H1 (cell line): ENCODE measurements at regions not wholly inside any gene's neighbourhood (a gene's known extent, or its start where the extent isn't known, plus 50 kb on each side); places are given as distances from the start of the nearest gene placed in this dataset.

ENCODE experiments used
- CTCF ChIA-PET: fragments of 300-600 bp; sonication (Branson Sonifier 250); formaldehyde crosslinking; loops from one replicate; lab custom pipeline; 2021; ENCODE audit not compliant: partially characterized antibody; lab: Charles Lee
- POLR2A ChIA-PET: fragments of 300-600 bp; sonication (Branson Sonifier 250); formaldehyde crosslinking; loops from one replicate; lab custom pipeline; 2021; ENCODE audit warnings: inconsistent platforms; ENCODE audit not compliant: partially characterized antibody; lab: Charles Lee
- DNase-seq, 2 experiments: peaks; one replicate each; pipeline versions ENCODE4 v3.0.0 to v3.0.0-alpha.2; 2010 to 2022; ENCODE audit warnings: low spot score in 2 of 2, low read depth in 1 of 2, mixed read lengths in 1 of 2
- FAIRE-seq: peaks from 2 replicates; lab custom pipeline; 2011; peaks lifted over from hg19 to GRCh38; lab: Jason Lieb, UNC
- H2AFZ ChIP-seq: 2 replicates; pipeline ENCODE4 v1.8.1; 2012; ENCODE audit warnings: low read length, inconsistent platforms
- H2AK5ac ChIP-seq: 2 replicates; pipeline ENCODE4 v1.6.1; 2013; ENCODE audit warnings: low read depth, low read length
- H2BK120ac ChIP-seq: replicated peaks from 2 replicates; pipeline ENCODE3; 2013; ENCODE audit warnings: low read depth, low read length, inconsistent platforms
- H2BK12ac ChIP-seq: 2 replicates; pipeline ENCODE4 v1.6.1; 2013; ENCODE audit warnings: low read depth, low read length
- H2BK15ac ChIP-seq: 2 replicates; pipeline ENCODE4 v1.6.1; 2013; ENCODE audit warnings: low read length
- H2BK20ac ChIP-seq: 2 replicates; pipeline ENCODE4 v1.6.1; 2013; ENCODE audit warnings: low read length
- H2BK5ac ChIP-seq: 2 replicates; pipeline ENCODE4 v1.6.1; 2013; ENCODE audit warnings: low read depth, low read length
- H3K14ac ChIP-seq: 2 replicates; pipeline ENCODE4 v1.6.1; 2013; ENCODE audit warnings: inconsistent platforms; ENCODE audit not compliant: insufficient read length
- H3K18ac ChIP-seq: 2 replicates; pipeline ENCODE4 v1.6.1; 2013; ENCODE audit warnings: low read length; ENCODE audit errors: extremely low read depth
- H3K23ac ChIP-seq: 2 replicates; pipeline ENCODE4 v1.6.1; 2013; ENCODE audit warnings: inconsistent platforms; ENCODE audit not compliant: insufficient read length
- H3K23me2 ChIP-seq: 2 replicates; pipeline ENCODE4 v1.6.1; 2013; ENCODE audit warnings: low read depth, low read length
- H3K27ac ChIP-seq: 2 replicates; pipeline ENCODE4 v1.6.1; 2011; ENCODE audit warnings: low read depth, low read length, inconsistent platforms
- H3K27me3 ChIP-seq, 4 experiments: replicated peaks in 1 of 4; 1 replicate in 1 of 4; 2 replicates in 3 of 4; pipeline versions ENCODE4 v1.6.1 to v1.8.1; 2011 to 2013; ENCODE audit warnings: low read length in 3 of 4, mild to moderate bottlenecking in 3 of 4, inconsistent platforms in 2 of 4, mixed read lengths in 2 of 4, moderate library complexity in 1 of 4; ENCODE audit not compliant: control insufficient read depth in 3 of 4, insufficient read depth in 3 of 4; ENCODE audit errors: extremely low read depth in 1 of 4
- H3K36me3 ChIP-seq, 4 experiments: 2 replicates each; pipeline versions ENCODE4 v1.6.1 to v1.8.1; 2011 to 2013; ENCODE audit warnings: mild to moderate bottlenecking in 4 of 4, low read length in 3 of 4, moderate library complexity in 2 of 4, control low read depth in 1 of 4, inconsistent platforms in 1 of 4; ENCODE audit not compliant: insufficient read depth in 4 of 4, control insufficient read depth in 2 of 4
- H3K4ac ChIP-seq: replicated peaks from 2 replicates; pipeline ENCODE3; 2013; ENCODE audit warnings: low read length, low read depth, mixed read lengths, inconsistent platforms; ENCODE audit not compliant: insufficient read length
- H3K4me1 ChIP-seq, 4 experiments: replicated peaks in 1 of 4; 1 replicate in 1 of 4; 2 replicates in 3 of 4; pipeline versions ENCODE4 v1.6.1 to v1.8.1; 2011 to 2013; ENCODE audit warnings: low read length in 3 of 4, inconsistent platforms in 2 of 4, mixed read lengths in 1 of 4; ENCODE audit not compliant: insufficient read depth in 4 of 4, control insufficient read depth in 3 of 4
- H3K4me2 ChIP-seq, 2 experiments: 2 replicates each; pipeline versions ENCODE4 v1.6.1 to v1.8.1; 2011 to 2013; ENCODE audit warnings: low read depth in 2 of 2, low read length in 2 of 2, control low read depth in 1 of 2, inconsistent platforms in 1 of 2, mild to moderate bottlenecking in 1 of 2; ENCODE audit not compliant: insufficient read depth in 1 of 2
- H3K4me3 ChIP-seq, 4 experiments: fragments of 200-600, 300-600 bp in 1 of 4; sonication (generic), shearing (Covaris generic), sonication (Bioruptor Twin) in 1 of 4; 2 replicates each; pipeline versions ENCODE4 v1.5.1 to v1.8.1; 2011 to 2016; ENCODE audit warnings: low read length in 4 of 4, low read depth in 3 of 4, control low read depth in 2 of 4, inconsistent platforms in 2 of 4, mild to moderate bottlenecking in 2 of 4, mixed read lengths in 1 of 4, moderate library complexity in 1 of 4; ENCODE audit not compliant: insufficient read depth in 2 of 4; ENCODE audit errors: extremely low read depth in 1 of 4
- H3K56ac ChIP-seq: replicated peaks from 2 replicates; pipeline ENCODE3; 2013; ENCODE audit warnings: low read depth, mild to moderate bottlenecking, mixed read lengths, low read length, inconsistent platforms; ENCODE audit not compliant: insufficient read length
- H3K79me1 ChIP-seq: 2 replicates; pipeline ENCODE4 v1.6.1; 2013; ENCODE audit warnings: low read depth, low read length, control low read depth
- H3K79me2 ChIP-seq, 2 experiments: 2 replicates each; pipeline versions ENCODE4 v1.6.1 to v1.8.1; 2012 to 2013; ENCODE audit warnings: low read length in 2 of 2, mild to moderate bottlenecking in 2 of 2, inconsistent platforms in 1 of 2; ENCODE audit not compliant: insufficient read depth in 2 of 2, control insufficient read depth in 1 of 2
- H3K9ac ChIP-seq, 4 experiments: replicated peaks in 1 of 4; 1 replicate in 1 of 4; 2 replicates in 3 of 4; pipeline versions ENCODE4 v1.6.1 to v1.8.1; 2011 to 2013; ENCODE audit warnings: low read depth in 3 of 4, low read length in 3 of 4, control low read depth in 2 of 4, mild to moderate bottlenecking in 2 of 4, moderate library complexity in 2 of 4, inconsistent platforms in 1 of 4; ENCODE audit errors: extremely low read depth in 1 of 4
- H3K9me3 ChIP-seq, 2 experiments: 2 replicates each; pipeline versions ENCODE4 v1.6.1 to v1.8.1; 2012 to 2013; ENCODE audit warnings: mild to moderate bottlenecking in 2 of 2, moderate library complexity in 2 of 2, control low read depth in 1 of 2, inconsistent platforms in 1 of 2, low read depth in 1 of 2, low read length in 1 of 2, mixed read lengths in 1 of 2; ENCODE audit not compliant: insufficient read depth in 2 of 2
- H4K20me1 ChIP-seq, 2 experiments: replicated peaks in 1 of 2; 2 replicates each; pipeline versions ENCODE3 to v1.8.1; 2011 to 2013; ENCODE audit warnings: inconsistent platforms in 2 of 2, low read length in 2 of 2, mild to moderate bottlenecking in 1 of 2; ENCODE audit not compliant: insufficient read depth in 2 of 2, control insufficient read depth in 1 of 2
- H4K5ac ChIP-seq: 2 replicates; pipeline ENCODE4 v1.6.1; 2013; ENCODE audit warnings: low read length, low read depth, mixed read lengths, inconsistent platforms; ENCODE audit not compliant: insufficient read length
- H4K8ac ChIP-seq: 2 replicates; pipeline ENCODE4 v1.8.0; 2013; ENCODE audit warnings: mild to moderate bottlenecking, moderate library complexity, low read length, inconsistent platforms; ENCODE audit not compliant: insufficient read depth; ENCODE audit errors: extremely low read depth
- H4K91ac ChIP-seq: replicated peaks from 2 replicates; pipeline ENCODE3; 2013; ENCODE audit warnings: low read length, mixed read lengths, inconsistent platforms; ENCODE audit not compliant: insufficient read length
- BCL11A ChIP-seq, 2 experiments: IDR thresholded peaks; one replicate each; pipeline ENCODE4 v1.6.1; 2011; ENCODE audit warnings: low read depth in 2 of 2, low read length in 2 of 2, mild to moderate bottlenecking in 2 of 2
- CHD2 ChIP-seq: IDR thresholded peaks from 2 replicates; pipeline ENCODE4 v1.6.1; 2012; ENCODE audit warnings: low read length, improper control_type of control experiment
- GABPA ChIP-seq: IDR thresholded peaks from 2 replicates; pipeline ENCODE4 v1.6.1; 2011; ENCODE audit warnings: mild to moderate bottlenecking, low read length, moderate library complexity, borderline replicate concordance; ENCODE audit not compliant: insufficient read depth
- JUND ChIP-seq: IDR thresholded peaks from 2 replicates; pipeline ENCODE4 v1.6.1; 2011; ENCODE audit warnings: mild to moderate bottlenecking, improper control_type of control experiment, low read length
- KDM4A ChIP-seq: IDR thresholded peaks from one replicate; pipeline ENCODE4 v1.7.1; 2012; ENCODE audit warnings: low read depth, mild to moderate bottlenecking, moderate library complexity, low read length, inconsistent platforms; ENCODE audit not compliant: severe bottlenecking
- KDM5A ChIP-seq: fragments of 200-600 bp; IDR thresholded peaks from 2 replicates; pipeline ENCODE4 v1.7.1; 2012; ENCODE audit warnings: mild to moderate bottlenecking, low read length, inconsistent platforms, mixed read lengths
- RXRA ChIP-seq: IDR thresholded peaks from 2 replicates; pipeline ENCODE4 v1.6.1; 2011; ENCODE audit warnings: low read depth, mild to moderate bottlenecking, low read length, moderate library complexity; ENCODE audit not compliant: insufficient read depth
- SIRT6 ChIP-seq: IDR thresholded peaks from one replicate; pipeline ENCODE4 v1.7.1; 2012; ENCODE audit warnings: low read length, inconsistent platforms
- SP1 ChIP-seq: IDR thresholded peaks from 2 replicates; pipeline ENCODE4 v1.6.1; 2011; ENCODE audit warnings: low read depth, low read length
- ZNF274 ChIP-seq: IDR thresholded peaks from 2 replicates; pipeline ENCODE4 v1.7.0; 2012; ENCODE audit warnings: low read length, borderline replicate concordance; ENCODE audit errors: extremely low read depth
- WGBS, 2 experiments: shearing (Covaris generic) in 1 of 2; methylation state at CpG; one replicate each; pipeline versions ENCODE4 v1.1.6 to v1.1.7; 2013 to 2015; ENCODE audit warnings: low lambda C conversion rate in 2 of 2, mixed read lengths in 2 of 2, inconsistent platforms in 1 of 2, low coverage in 1 of 2, missing lambda C conversion rate in 1 of 2; ENCODE audit not compliant: insufficient replicate concordance in 2 of 2, insufficient coverage in 1 of 2, insufficient read length in 1 of 2; ENCODE audit errors: extremely low coverage in 1 of 2, missing lambda C conversion rate in 1 of 2; 5-methylcytosine and 5-hydroxymethylcytosine counted together
- TF ChIP-seq, protein P1 (sequence below): IDR thresholded peaks from 2 replicates; pipeline ENCODE4 v1.6.1; 2012; ENCODE audit warnings: inconsistent platforms
- TF ChIP-seq, protein P2 (sequence below): IDR thresholded peaks from 2 replicates; pipeline ENCODE4 v1.6.1; 2011; ENCODE audit warnings: low read depth, mild to moderate bottlenecking, low read length; ENCODE audit not compliant: insufficient read depth

DNA sequence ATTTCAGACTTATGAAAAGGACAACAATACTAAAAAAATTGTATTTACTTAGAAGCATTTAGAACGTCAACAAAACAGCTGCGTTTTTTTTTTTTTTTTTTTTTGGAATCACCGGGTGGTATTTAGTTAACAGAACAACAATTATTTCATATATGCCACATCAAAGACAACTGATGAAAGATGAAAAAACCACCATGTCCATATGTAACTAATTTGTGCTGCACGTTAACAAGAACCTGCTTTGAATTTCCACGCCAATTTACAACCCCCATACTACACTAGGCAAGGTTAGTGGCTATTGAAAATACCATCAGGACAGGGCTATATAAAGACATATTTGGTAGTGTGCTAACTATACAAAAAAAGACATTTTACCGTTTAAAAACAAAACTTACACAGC lies 189.3 kb upstream of the ROBO1 start:
- Histone ChIP-seq H3K4me3 (no peak overlapping the region), H3K23me2 (no peaks in the 10 kb centered on the region), H3K79me1 (no peaks in the 10 kb centered on the region), H3K9me3 (no peaks in the 10 kb centered on the region), H3K23ac (no peak overlapping the region), H2BK120ac (no peak overlapping the region), H4K8ac (no peak overlapping the region), H3K36me3 (no peaks in the 10 kb centered on the region), H4K91ac (no peak overlapping the region), H4K20me1 (no peaks in the 10 kb centered on the region), H3K9ac (no peak overlapping the region), H2BK15ac (no peak overlapping the region), H2BK20ac (no peak overlapping the region), H4K5ac (no peak overlapping the region), H2BK12ac (no peak overlapping the region), H2AK5ac (no peak overlapping the region), H2BK5ac (no peak overlapping the region), H3K27me3 (no peaks in the 10 kb centered on the region), H2AFZ (no peak overlapping the region), H3K18ac (no peak overlapping the region), H3K14ac (no peak overlapping the region), H3K27ac (no peak overlapping the region), H3K56ac (no peak overlapping the region), H3K79me2 (no peaks in the 10 kb centered on the region), H3K4me2 (no peak overlapping the region), H3K4me1 (peaks cover 0 to 3% (median 0%) of the 10 kb centered on the region in 4 experiments; a peak in 2 of 7 replicates), H3K4ac (no peak overlapping the region)
- DNase-seq (no peak), FAIRE-seq (no peak)
- WGBS, 2 experiments, result 96% methylated on average over 6 of the region's 6 CpGs; no CpG with 5 or more reads in 1 of the 2 experiments
- CTCF ChIA-PET, result interaction anchor here (0.5 to 1.0 kb wide), 2 partner anchors 48 to 439 kb away, joined by 3 to 4 read pairs; no protein-coding TSS in a partner anchor
- no peak for TF ChIP-seq JUND
- no peak for TF ChIP-seq KDM5A
- TF ChIP-seq, protein P1, sequence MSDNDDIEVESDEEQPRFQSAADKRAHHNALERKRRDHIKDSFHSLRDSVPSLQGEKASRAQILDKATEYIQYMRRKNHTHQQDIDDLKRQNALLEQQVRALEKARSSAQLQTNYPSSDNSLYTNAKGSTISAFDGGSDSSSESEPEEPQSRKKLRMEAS, result no peak
- TF ChIP-seq SP1, result no peak
- no peak for TF ChIP-seq RXRA
- no peak for TF ChIP-seq SIRT6
- no peak for TF ChIP-seq KDM4A
- no peak for TF ChIP-seq CHD2
- no peak for TF ChIP-seq GABPA
- no peak for TF ChIP-seq BCL11A (IDR thresholded peaks at IDR 0.05; ENCODE audit: low read depth in 2 of 2, low read length in 2 of 2)
- TF ChIP-seq ZNF274, result no peak
- TF ChIP-seq, protein P2, sequence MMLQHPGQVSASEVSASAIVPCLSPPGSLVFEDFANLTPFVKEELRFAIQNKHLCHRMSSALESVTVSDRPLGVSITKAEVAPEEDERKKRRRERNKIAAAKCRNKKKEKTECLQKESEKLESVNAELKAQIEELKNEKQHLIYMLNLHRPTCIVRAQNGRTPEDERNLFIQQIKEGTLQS, result no peak
- POLR2A ChIA-PET, result no interaction called here
